CMK (cell line): ENCODE measurements at regions not wholly inside any gene's neighbourhood (a gene's known extent, or its start where the extent isn't known, plus 50 kb on each side); places are given as distances from the start of the nearest gene placed in this dataset.
"Not testable (repeated sequence)": the region's sequence is repeated elsewhere in the genome, so short reads cannot be mapped to it uniquely, and the experiment has no call there.

Experiments used
- DNase-seq: peaks from one replicate; pipeline ENCODE4 v3.0.0-alpha.2; 2010; ENCODE audit warnings: low read depth

DNA sequence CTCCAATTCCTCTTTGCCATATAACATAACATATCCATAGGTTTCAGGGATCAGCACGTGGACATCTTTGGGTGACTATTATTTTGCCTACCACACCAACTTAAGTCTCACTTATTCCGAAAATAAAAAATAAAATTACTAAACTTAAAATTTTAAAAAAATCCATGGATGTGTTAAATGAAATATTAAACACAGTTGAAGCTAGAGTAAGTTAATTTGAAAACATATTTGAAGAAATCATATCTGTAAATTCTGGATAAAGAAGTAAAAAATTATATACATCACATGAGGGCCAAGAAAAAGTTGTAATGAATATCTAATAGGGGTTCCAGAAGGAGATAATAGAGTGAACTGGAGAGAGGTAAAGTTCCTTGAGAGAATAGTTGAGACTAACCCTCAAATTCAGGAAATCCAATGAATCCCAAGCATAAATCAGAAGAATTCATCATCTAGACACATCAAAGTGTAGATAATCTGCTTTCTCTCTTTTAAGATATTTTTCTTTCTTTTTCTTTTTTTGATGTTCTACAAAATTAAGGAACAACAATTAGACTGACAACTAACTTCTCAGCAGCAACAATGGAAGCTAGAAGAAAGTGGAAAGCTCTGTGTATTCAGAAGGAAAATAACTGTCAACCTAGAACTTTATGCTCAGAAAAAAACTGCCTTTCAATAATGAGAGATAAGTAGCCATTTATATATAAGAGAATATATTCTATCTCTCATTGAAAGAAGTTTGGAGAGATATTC, 147.4 kb downstream of the ABHD5 start:
- no peak for DNase-seq

GRCh38 chr3:43838877-43839276, 148.1 kb downstream of the ABHD5 start:
- no peak for DNase-seq

- DNase-seq, result no peak
These were observed 152.6 kb downstream of the ABHD5 start for GRCh38 chr3:43843386-43843785.

- no peak for DNase-seq
These were observed 154.0 kb downstream of the ABHD5 start for GRCh38 chr3:43844757-43845156.

GRCh38 chr3:43845553-43845952, 154.8 kb downstream of the ABHD5 start:
- DNase-seq, result not testable (repeated sequence)

DNA sequence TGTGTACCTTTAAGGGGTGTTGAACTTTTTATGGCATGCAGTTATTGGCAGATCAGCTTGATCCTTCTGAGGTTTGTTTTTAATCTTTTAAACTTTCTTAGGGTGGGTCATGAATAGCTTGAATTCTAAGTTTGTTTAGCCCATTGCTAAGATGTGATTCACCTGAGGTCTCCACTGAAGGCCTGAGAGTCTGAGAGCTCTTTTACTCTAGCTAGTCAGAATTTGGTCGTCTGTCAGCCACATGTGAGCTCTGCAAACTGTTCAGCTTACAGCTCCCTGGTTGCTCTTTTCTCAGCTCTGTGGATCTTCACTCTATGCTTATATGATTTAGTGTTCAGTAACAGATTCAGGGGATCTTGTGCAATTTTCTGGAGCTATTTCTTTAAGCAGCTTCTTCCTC, 161.3 kb downstream of the ABHD5 start:
- no peak for DNase-seq

- no peak for DNase-seq
These were observed 163.5 kb downstream of the ABHD5 start for GRCh38 chr3:43854283-43854682.

- DNase-seq, result no peak
These were observed 164.2 kb downstream of the ABHD5 start for GRCh38 chr3:43854916-43855315.

DNA sequence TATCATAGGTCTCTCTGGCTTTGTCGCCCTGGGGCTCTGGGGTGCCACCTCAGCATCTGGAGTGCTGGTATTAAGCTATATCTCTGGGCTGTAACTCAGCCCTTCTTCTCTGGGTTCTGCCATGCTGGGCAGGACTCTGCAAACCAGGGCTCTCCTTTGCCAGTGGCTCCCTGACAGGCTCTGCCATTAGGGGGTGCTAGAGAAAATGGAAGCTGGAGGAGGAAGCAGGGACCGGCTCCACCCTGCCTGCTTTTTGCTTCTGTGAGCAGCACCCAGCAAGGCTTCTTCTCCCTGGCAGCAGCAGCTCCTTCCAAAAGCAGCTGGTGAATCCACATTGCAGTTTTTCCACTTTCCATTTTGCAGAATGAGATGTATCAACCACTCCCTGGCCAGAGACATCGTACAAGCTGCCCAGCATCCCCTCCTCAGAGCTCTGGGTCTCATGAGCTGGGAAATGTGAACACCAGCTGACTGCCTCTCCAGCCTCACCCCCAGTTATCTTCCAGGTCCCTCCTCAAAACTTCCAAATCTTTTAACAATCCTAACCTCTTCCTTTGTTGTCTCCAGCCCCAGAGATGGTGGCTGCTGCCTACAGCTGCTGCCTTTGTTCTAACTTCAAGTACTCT, 165.0 kb downstream of the ABHD5 start:
- DNase-seq, result peak; percentile 8

- no peak for DNase-seq
These were observed 165.6 kb downstream of the ABHD5 start for GRCh38 chr3:43856351-43856750.

GRCh38 chr3:43856761-43857160, 166.0 kb downstream of the ABHD5 start:
- no peak for DNase-seq

- no peak for DNase-seq
These were observed 166.9 kb downstream of the ABHD5 start for GRCh38 chr3:43857361-43858293.

GRCh38 chr3:43858294-43858701, 167.6 kb downstream of the ABHD5 start:
- DNase-seq, result no peak

GRCh38 chr3:43859766-43860165, 169.0 kb downstream of the ABHD5 start:
- DNase-seq, result no peak

- DNase-seq, result no peak
These were observed 170.9 kb downstream of the ABHD5 start for GRCh38 chr3:43861635-43862034.

DNA sequence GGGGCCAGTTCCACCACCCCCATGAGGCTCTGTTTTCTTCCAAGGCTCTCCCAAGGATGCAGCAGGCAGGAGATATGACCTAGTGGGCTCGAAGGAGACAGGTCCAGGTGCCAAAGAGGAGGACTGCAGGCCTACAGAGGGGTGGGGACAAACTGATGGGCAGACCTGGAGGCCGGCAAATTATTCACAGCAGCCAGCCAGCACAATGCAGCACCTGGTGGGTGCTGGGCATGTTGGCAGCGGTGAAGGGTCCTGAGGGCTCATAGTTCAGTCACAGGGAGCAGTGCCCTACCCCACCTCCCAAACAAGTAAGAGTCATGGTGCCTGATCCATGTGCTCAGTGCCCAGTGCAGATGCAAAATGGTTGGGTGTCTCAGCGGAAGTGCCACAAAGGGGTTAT, 171.7 kb downstream of the ABHD5 start:
- no peak for DNase-seq

GRCh38 chr3:43862992-43863805, 172.5 kb downstream of the ABHD5 start:
- DNase-seq, result no peak

DNA sequence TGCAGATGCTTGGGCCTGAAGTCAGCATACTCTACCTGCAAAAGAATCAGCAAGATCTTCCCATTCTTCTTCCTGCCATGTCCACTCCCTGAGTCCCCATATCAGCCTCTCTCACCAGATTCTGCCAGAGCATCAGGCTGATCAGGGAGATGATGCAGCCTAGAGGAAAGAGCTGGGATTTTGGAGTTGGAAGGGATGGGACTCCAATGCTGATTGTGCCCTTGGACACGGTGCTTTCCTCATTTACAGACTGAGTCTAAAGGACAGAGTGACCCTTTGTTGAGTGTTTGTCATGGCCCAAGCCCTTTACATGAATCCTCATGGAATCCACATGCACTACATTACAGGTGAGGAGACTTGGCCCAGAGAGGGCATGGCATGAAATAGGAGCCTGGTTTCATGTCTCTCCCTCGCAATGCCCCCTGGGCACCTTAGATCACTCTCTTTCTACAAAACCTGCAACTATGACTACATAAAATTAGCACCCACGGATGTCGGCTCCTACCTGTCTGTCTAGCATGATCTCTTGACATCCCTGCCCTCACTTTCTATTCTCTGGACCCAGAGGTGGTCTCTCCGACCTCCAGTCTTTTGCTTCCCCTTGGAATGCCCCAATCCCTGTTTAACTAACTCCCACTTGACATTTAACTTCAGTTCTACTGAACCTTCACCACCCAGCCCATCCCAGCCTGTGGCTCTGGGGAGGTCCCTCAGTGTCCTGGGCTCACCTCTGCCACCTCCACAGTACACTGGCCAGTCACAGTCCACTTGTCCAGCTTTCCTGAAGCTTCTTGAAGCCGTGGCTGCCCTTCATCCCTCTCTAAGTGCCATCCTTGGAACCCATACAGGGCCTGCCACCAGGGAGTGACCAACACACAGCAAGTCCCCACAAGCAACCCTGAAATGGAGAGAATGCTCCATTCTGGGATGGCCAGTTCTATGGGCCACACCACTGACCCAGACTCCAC, 173.5 kb downstream of the ABHD5 start:
- no peak for DNase-seq

DNA sequence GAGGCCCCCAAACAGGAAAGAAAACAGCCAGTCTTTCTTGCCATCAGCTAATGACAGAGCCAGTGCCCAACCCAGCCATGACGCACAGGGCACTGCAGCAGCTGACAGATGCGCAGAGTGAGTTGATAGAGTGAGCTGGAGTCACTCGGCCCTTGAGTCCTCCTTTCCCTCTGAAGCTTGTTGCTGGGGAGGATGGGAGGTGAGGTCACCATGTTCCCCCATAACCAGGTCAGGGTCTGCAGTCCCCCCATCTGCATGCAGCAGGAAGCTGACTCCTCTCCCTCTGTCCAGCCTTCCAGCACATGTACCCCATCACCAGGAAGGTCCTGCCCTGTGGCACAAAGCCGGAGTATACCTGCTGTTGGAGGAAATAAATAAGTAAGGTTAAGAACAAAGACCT, 174.6 kb downstream of the ABHD5 start:
- no peak for DNase-seq

DNA sequence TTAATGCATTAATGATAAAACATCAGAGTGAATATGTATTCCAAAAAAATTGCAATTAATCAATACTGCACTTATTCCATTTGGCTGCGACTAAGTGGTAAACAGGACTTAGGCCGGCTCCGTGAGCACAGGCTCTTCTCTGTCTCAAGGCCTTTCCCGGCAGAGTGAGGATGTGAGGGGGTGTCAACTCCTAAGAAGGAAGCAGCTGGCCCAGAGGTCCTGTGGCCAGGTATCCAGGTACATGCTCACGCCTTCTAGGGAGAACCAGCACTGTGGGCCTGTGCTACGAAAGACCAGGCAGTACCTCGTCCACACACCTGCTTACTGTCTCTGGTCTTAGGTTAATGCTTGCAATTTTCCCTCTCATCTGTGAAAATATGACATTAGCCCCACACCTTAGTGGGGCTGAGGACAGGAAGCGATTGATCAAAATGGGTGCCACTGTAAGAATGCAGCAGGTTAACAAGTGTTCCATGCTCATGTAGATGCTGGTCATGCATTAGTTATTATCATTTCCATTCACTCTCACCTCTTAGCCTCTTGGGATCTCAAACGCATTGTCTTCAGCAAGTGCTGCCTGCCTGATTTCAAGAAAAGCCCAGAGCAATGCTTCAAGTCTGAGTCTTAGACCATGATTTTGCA, 175.3 kb downstream of the ABHD5 start:
- no peak for DNase-seq
